ENCODE measurements at regions not wholly inside any gene's neighbourhood (a gene's known extent, or its start where the extent isn't known, plus 50 kb on each side); places are given as distances from the start of the nearest gene placed in this dataset.

DNA sequence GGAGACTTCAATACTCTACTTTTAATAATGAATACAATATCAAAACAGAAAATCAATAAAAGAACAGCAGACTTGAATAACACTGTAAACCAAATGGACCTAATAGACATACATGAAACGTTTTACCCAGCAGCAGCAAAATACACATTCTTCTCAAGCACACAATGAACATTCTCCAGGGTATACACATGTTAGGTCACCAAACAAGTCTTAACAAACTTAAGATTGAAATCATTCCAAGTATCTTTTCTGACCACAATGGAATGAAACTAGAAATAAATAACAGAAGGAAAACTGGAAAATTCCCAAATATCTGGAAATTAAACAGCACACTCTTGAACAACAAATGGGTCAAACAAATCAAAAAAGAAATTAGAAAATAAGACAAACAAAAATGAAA is 145.0 kb upstream of the CT83 start:
- peaks cover 6% of the 10 kb centered on the region; the same call in 1 of the 2 replicates for H3K9me3 ChIP-seq (ENCODE audit: control insufficient read depth, insufficient read depth, low read depth, low read length)
- no peak overlapping the region for H3K27ac ChIP-seq (ENCODE audit: low read depth, low read length)
- H3K4me1 ChIP-seq (ENCODE audit: control insufficient read depth, insufficient read depth, low read length), result no peaks in the 10 kb centered on the region
- H3K4me3 ChIP-seq (ENCODE audit: low read depth, low read length), result no peak overlapping the region
- H3K36me3 ChIP-seq (ENCODE audit: control insufficient read depth, insufficient read depth, low read length), result no peaks in the 10 kb centered on the region
- no peaks in the 10 kb centered on the region; the same call in 1 of the 2 replicates for H3K27me3 ChIP-seq (ENCODE audit: control insufficient read depth, insufficient read depth, low read length)
- no peak overlapping the region for H3K9ac ChIP-seq (ENCODE audit: low read length)

DNA sequence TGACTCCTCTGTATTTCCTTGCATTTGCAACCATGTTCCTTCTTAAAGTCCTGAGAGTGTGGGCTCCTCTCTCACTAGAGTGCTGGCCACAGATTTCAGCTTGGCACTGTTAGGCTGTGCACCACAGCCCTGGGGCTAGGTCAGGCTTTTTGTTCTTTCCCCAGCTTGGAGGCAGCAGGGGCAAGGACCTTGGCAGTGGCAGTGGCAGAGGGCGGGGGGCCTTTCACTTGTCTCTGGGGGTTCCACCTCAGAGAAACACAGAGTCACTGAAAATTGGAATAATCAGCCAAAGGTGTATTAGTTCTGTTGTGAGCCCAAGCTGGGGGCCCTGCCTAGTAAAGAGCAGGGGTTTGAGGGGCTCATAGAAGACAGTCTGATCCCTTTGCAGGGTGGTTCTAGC is 142.8 kb upstream of the CT83 start:
- Histone ChIP-seq H3K36me3 (ENCODE audit: control insufficient read depth, insufficient read depth, low read length) (no peaks in the 10 kb centered on the region), H3K4me1 (ENCODE audit: control insufficient read depth, insufficient read depth, low read length) (no peaks in the 10 kb centered on the region), H3K9me3 (ENCODE audit: control insufficient read depth, insufficient read depth, low read depth, low read length) (peaks cover 6% of the 10 kb centered on the region; the same call in 1 of the 2 replicates), H3K9ac (ENCODE audit: low read length) (no peak overlapping the region), H3K4me3 (ENCODE audit: low read depth, low read length) (no peak overlapping the region), H3K27me3 (ENCODE audit: control insufficient read depth, insufficient read depth, low read length) (no peaks in the 10 kb centered on the region; the same call in 1 of the 2 replicates), H3K27ac (ENCODE audit: low read depth, low read length) (no peak overlapping the region)

DNA sequence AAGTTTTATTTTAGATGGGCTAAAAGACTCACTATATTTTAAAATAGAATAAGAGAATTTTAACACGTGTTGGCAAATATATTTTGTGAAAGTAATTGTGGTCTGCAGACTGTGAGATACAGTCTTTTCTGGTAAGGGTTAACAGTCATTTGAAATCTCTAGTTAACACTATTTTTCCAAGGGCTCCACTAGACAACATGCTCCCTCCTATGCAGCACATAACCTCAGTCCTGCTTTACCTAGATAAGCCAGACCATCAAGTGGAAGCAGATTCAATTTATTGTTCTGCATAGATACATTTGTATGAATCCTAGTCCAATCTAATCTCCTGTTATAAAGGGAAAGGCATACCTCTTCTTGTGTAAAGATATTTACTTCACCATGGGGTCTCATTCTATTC is 133.2 kb upstream of the CT83 start:
- Histone ChIP-seq H3K27ac (ENCODE audit: low read depth, low read length) (no peak overlapping the region), H3K4me1 (ENCODE audit: control insufficient read depth, insufficient read depth, low read length) (no peaks in the 10 kb centered on the region), H3K9ac (ENCODE audit: low read length) (no peak overlapping the region), H3K27me3 (ENCODE audit: control insufficient read depth, insufficient read depth, low read length) (no peaks in the 10 kb centered on the region), H3K36me3 (ENCODE audit: control insufficient read depth, insufficient read depth, low read length) (no peaks in the 10 kb centered on the region), H3K9me3 (ENCODE audit: control insufficient read depth, insufficient read depth, low read depth, low read length) (no peaks in the 10 kb centered on the region), H3K4me3 (ENCODE audit: low read depth, low read length) (no peak overlapping the region)
